CD14-positive monocyte (primary cell): ENCODE measurements at regions not wholly inside any gene's neighbourhood (a gene's known extent, or its start where the extent isn't known, plus 50 kb on each side); places are given as distances from the start of the nearest gene placed in this dataset.

Experiments used
- DNase-seq, 3 donors: peaks; one replicate each; pipeline ENCODE4 v3.0.0-alpha.2; 2011 to 2022
- H2AFZ ChIP-seq: 2 replicates; pipeline ENCODE4 v1.6.0; 2012; ENCODE audit warnings: mild to moderate bottlenecking, low read depth, low read length, inconsistent platforms; ENCODE audit not compliant: insufficient read depth, poor library complexity, severe bottlenecking
- H3K27ac ChIP-seq, 2 donors: 1 replicate in 1 of 2; 2 replicates in 1 of 2; pipeline ENCODE4 v1.5.1; 2012 to 2013; ENCODE audit warnings: low read length in 2 of 2, control low read depth in 1 of 2, inconsistent platforms in 1 of 2, low read depth in 1 of 2, mild to moderate bottlenecking in 1 of 2
- H3K27me3 ChIP-seq, 2 donors: one replicate each; pipeline versions ENCODE4 v1.6.0 to v1.6.1; 2011 to 2013; ENCODE audit warnings: low read length in 2 of 2; ENCODE audit not compliant: control insufficient read depth in 2 of 2, insufficient read depth in 2 of 2
- H3K36me3 ChIP-seq, 2 donors: replicated peaks in 1 of 2; 1 replicate in 1 of 2; 2 replicates in 1 of 2; pipeline versions ENCODE4 v1.5.1 to v1.6.1; 2012 to 2013; ENCODE audit warnings: low read length in 2 of 2, control low read depth in 1 of 2, inconsistent platforms in 1 of 2, mild to moderate bottlenecking in 1 of 2; ENCODE audit not compliant: insufficient read depth in 2 of 2, control insufficient read depth in 1 of 2
- H3K4me1 ChIP-seq, 2 donors: 1 replicate in 1 of 2; 2 replicates in 1 of 2; pipeline versions ENCODE4 v1.5.1 to v1.6.1; 2012 to 2013; ENCODE audit warnings: low read length in 2 of 2, control low read depth in 1 of 2, inconsistent platforms in 1 of 2, mild to moderate bottlenecking in 1 of 2, moderate library complexity in 1 of 2; ENCODE audit not compliant: insufficient read depth in 2 of 2, control insufficient read depth in 1 of 2
- H3K4me2 ChIP-seq: replicated peaks from 2 replicates; pipeline ENCODE3; 2012; ENCODE audit warnings: low read length, moderate library complexity, mild to moderate bottlenecking; ENCODE audit not compliant: poor library complexity, severe bottlenecking; ENCODE audit errors: extremely low read depth
- H3K4me3 ChIP-seq, 3 experiments: fragments of 200-600 bp in 1 of 3; sonication (generic) in 1 of 3; replicated peaks in 1 of 3; 1 replicate in 2 of 3; 2 replicates in 1 of 3; pipeline ENCODE4 v1.5.1; 2011 to 2013; ENCODE audit warnings: low read length in 3 of 3, mild to moderate bottlenecking in 3 of 3, control low read depth in 2 of 3, low read depth in 2 of 3, inconsistent platforms in 1 of 3, moderate library complexity in 1 of 3
- H3K79me2 ChIP-seq: 2 replicates; pipeline ENCODE4 v1.6.0; 2012; ENCODE audit warnings: mild to moderate bottlenecking, control low read depth, inconsistent platforms, low read length, moderate library complexity; ENCODE audit not compliant: insufficient read depth
- H3K9ac ChIP-seq: 2 replicates; pipeline ENCODE4 v1.6.0; 2017; ENCODE audit warnings: low read length, mild to moderate bottlenecking; ENCODE audit not compliant: insufficient read depth, poor library complexity, severe bottlenecking
- H3K9me3 ChIP-seq, 2 donors: replicated peaks in 1 of 2; 1 replicate in 1 of 2; 2 replicates in 1 of 2; pipeline versions ENCODE4 v1.5.1 to v1.6.1; 2012 to 2013; ENCODE audit warnings: low read length in 2 of 2, control low read depth in 1 of 2; ENCODE audit not compliant: control insufficient read depth in 1 of 2, insufficient read depth in 1 of 2
- H4K20me1 ChIP-seq: 2 replicates; pipeline ENCODE4 v1.6.0; 2012; ENCODE audit warnings: mild to moderate bottlenecking, low read length, control low read depth, moderate library complexity; ENCODE audit not compliant: insufficient read depth
- H3K27ac Mint-ChIP-seq, 7 donors: one replicate each; pipeline ENCODE4 v1.8.0; 2020; ENCODE audit warnings: mild to moderate bottlenecking in 7 of 7, mixed read lengths in 7 of 7, moderate library complexity in 6 of 7, inconsistent platforms in 2 of 7
- H3K27me3 Mint-ChIP-seq, 3 donors: one replicate each; pipeline ENCODE4 v1.8.0; 2021 to 2022; ENCODE audit warnings: low read depth in 3 of 3, mild to moderate bottlenecking in 3 of 3, mixed read lengths in 3 of 3, moderate library complexity in 3 of 3, inconsistent platforms in 1 of 3
- H3K36me3 Mint-ChIP-seq, 2 donors: one replicate each; pipeline ENCODE4 v1.8.0; 2020; ENCODE audit warnings: mixed read lengths in 2 of 2, inconsistent platforms in 1 of 2, mild to moderate bottlenecking in 1 of 2
- H3K4me1 Mint-ChIP-seq: one replicate; pipeline ENCODE4 v1.8.0; 2020; ENCODE audit warnings: mild to moderate bottlenecking, mixed read lengths
- H3K4me3 Mint-ChIP-seq, 2 donors: one replicate each; pipeline ENCODE4 v1.8.0; 2020; ENCODE audit warnings: mild to moderate bottlenecking in 2 of 2, mixed read lengths in 2 of 2, moderate library complexity in 1 of 2
- H3K9me3 Mint-ChIP-seq, 7 donors: one replicate each; pipeline ENCODE4 v1.8.0; 2020 to 2022; ENCODE audit warnings: mixed read lengths in 7 of 7, mild to moderate bottlenecking in 6 of 7, moderate library complexity in 6 of 7, inconsistent platforms in 2 of 7
- CTCF ChIP-seq: fragments of 200-600 bp; IDR thresholded peaks from one replicate; pipeline ENCODE4 v1.8.0; 2022; ENCODE audit warnings: antibody characterized with exemption, mild to moderate bottlenecking
- WGBS: methylation state at CpG from one replicate; pipeline ENCODE4 v1.1.5; 2013; ENCODE audit warnings: missing lambda C conversion rate; ENCODE audit not compliant: insufficient coverage; 5-methylcytosine and 5-hydroxymethylcytosine counted together
- intact Hi-C, 2 donors: fragments of 100-400 bp; cut with micrococcal nuclease; formaldehyde crosslinking; loops; one replicate each; pipeline versions ENCODE4 v1.15.0 to v1.15.1; 2023

GRCh38 chr12:77645966-77646598 lies 184.6 kb upstream of the NAV3 start:
- TF ChIP-seq CTCF: no peak
- no peak for DNase-seq
- H3K27me3 Mint-ChIP-seq: no peaks in the 10 kb centered on the region
- Histone ChIP-seq H3K4me3 (no peak overlapping the region), H3K27me3 (no peaks in the 10 kb centered on the region), H3K36me3 (no peaks in the 10 kb centered on the region), H2AFZ (no peak overlapping the region), H3K4me1 (no peaks in the 10 kb centered on the region), H3K9me3 (no peaks in the 10 kb centered on the region), H4K20me1 (no peaks in the 10 kb centered on the region), H3K9ac (no peak overlapping the region), H3K4me2 (no peak overlapping the region), H3K27ac (no peak overlapping the region), H3K79me2 (no peaks in the 10 kb centered on the region)
- intact Hi-C loops: no loop called here
- 52% methylated on average over 3 of the region's 5 CpGs for WGBS
- no peaks in the 10 kb centered on the region for H3K4me1 Mint-ChIP-seq
- no peak overlapping the region for H3K4me3 Mint-ChIP-seq
- no peaks in the 10 kb centered on the region for H3K36me3 Mint-ChIP-seq
- no peak overlapping the region for H3K27ac Mint-ChIP-seq
- no peaks in the 10 kb centered on the region for H3K9me3 Mint-ChIP-seq

GRCh38 chr12:77644915-77645605 lies 185.6 kb upstream of the NAV3 start:
- H4K20me1 ChIP-seq: no peaks in the 10 kb centered on the region
- H3K36me3 ChIP-seq: no peaks in the 10 kb centered on the region
- Mint-ChIP-seq H3K4me3 (no peak overlapping the region), H3K27me3 (no peaks in the 10 kb centered on the region), H3K36me3 (no peaks in the 10 kb centered on the region), H3K4me1 (no peaks in the 10 kb centered on the region), H3K27ac (no peak overlapping the region), H3K9me3 (no peaks in the 10 kb centered on the region)
- no peaks in the 10 kb centered on the region for H3K9me3 ChIP-seq
- H3K27me3 ChIP-seq: no peaks in the 10 kb centered on the region
- no CpG with 5 or more reads among the region's 3 CpGs for WGBS
- no peaks in the 10 kb centered on the region for H3K79me2 ChIP-seq
- H3K4me2 ChIP-seq: no peak overlapping the region
- no peak overlapping the region for H2AFZ ChIP-seq
- intact Hi-C loops: no loop called here
- no peak for TF ChIP-seq CTCF
- no peak overlapping the region for H3K4me3 ChIP-seq
- no peaks in the 10 kb centered on the region for H3K4me1 ChIP-seq
- no peak for DNase-seq
- no peak overlapping the region for H3K27ac ChIP-seq
- no peak overlapping the region for H3K9ac ChIP-seq
